HG02943 (cell line): ENCODE measurements at regions not wholly inside any gene's neighbourhood (a gene's known extent, or its start where the extent isn't known, plus 50 kb on each side); places are given as distances from the start of the nearest gene placed in this dataset.
"Not testable (repeated sequence)": the region's sequence is repeated elsewhere in the genome, so short reads cannot be mapped to it uniquely, and the experiment has no call there.

ENCODE experiments used
- ATAC-seq: cut with Tn5 transposase; IDR thresholded peaks from one replicate; pipeline ENCODE4 v1.9.1; 2021; ENCODE audit warnings: mild to moderate bottlenecking, low read depth, moderate library complexity; ENCODE audit not compliant: unreplicated experiment

DNA sequence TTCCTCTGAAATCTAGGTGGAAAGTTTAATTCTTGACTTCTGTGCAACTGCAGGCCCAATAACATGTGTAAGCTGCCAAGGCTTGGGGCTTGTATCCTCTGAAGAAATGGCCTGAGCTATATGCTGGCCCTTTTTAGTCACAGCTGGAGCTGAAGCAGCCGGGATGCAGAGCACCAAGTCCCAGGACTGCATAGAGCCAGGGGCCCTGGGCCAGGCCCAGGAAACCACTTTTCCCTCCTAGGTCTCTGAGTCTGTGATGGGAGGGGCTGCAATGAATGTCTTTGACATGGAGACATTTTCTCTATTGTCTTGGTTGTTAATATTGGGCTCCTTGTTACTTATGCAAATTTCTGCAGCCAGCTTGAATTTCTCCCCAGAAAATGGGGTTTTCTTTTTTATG is 588.5 kb downstream of the CENPC start:
- ATAC-seq = no peak

DNA sequence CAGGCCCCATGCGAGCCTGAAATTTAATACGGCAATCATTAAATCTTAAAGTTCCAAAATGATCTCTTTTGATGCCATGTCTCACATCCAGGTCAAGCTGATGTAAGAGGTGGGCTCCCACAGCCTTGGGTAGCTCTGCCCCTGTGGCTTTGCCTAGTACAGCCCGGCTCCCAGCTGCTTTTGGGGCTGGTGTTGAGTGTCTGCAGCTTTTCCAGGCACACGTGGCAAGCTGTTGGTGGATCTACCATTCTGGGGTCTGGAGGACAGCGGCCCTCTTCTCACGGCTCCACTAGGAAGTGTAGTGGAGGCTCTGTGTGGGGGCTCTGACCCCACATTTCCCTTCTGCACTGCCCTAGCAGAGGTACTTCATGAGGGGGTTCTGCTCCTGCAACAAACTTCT is 588.9 kb downstream of the CENPC start:
- ATAC-seq = no peak

DNA sequence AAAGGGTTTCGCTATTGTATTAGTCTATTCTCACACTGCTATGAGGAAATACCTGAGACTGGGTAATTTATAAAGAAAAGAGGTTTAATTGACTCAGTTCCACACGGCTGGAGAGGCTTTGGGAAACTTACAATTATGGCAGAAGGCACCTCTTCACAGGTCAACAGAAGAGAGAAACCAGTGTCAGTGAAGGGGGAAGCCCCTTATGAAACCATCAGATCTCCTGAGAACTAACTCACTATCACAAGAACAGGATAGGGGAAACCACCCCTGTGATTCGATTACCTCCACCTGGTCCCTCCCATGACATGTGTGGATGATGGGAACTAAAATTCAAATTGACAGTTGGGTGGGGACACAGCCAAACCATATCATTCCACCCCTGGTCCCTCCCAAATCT is 589.5 kb downstream of the CENPC start:
- ATAC-seq = no peak

- ATAC-seq = no peak
These were observed 595.9 kb downstream of the CENPC start for GRCh38 chr4:66949419-66949818.

GRCh38 chr4:66946761-66947160 is 598.5 kb downstream of the CENPC start:
- ATAC-seq = no peak

DNA sequence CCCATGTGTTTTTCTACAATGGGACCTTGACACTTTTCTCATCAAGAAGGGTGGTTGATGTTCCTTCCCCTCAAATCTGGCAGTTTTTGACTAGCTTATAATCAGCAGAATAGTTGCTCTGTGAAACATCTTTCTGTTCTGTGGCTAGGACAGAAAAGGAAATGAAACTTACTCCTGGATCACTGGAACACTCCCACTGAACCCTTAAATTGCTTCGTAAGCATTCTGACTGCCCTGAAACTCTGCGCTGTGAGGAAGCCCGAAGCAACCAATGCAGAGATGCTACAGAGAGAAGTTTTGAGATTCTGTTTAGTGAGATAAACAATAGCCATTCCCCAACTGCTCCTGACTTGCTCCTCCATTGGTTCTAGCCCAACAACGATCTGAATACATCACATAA is 602.2 kb downstream of the CENPC start:
- no peak for ATAC-seq

GRCh38 chr4:66931981-66932380 is 613.3 kb downstream of the CENPC start:
- ATAC-seq = not testable (repeated sequence)

- ATAC-seq = no peak
These were observed 615.1 kb downstream of the CENPC start for GRCh38 chr4:66930206-66930605.

- ATAC-seq = no peak
These were observed 615.6 kb downstream of the CENPC start for GRCh38 chr4:66929748-66930147.

DNA sequence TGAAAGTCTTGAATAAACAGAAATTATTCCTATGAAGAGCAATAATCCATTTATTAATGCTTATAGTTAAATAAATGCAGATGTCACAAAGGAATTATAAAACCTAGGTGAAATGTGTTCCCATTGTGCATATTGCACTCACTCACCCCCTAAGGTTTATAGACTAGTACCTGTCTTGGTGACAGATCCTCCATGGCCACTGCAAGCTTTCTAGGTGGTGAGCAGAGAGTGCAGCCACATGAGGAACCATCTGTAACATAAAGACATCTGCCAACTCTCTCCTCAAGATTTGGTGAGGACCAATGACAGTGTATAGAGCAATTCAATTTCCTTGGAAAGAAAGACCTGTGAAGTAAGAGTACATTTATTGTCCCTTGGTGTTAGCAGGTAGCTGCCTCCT is 616.4 kb downstream of the CENPC start:
- not testable (repeated sequence) for ATAC-seq

- no peak for ATAC-seq
These were observed 617.4 kb downstream of the CENPC start for GRCh38 chr4:66927937-66928336.

DNA sequence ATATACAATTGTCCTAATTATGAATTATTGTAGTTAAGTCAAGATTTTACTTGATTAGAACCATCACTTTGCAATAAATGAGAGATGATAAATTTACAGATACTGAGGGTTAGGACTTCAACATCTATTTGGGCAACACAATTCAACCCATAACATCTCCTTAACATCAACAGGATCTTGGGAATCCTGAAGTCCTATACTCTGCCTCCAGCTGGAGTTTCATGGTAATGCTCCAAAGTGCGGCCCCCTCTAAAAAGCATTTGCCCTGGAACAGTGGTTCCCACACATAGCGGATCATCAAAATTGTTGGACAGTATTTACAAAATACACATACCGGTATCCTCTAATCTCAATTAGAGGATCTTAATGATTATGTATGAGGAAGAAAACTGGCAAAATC is 618.6 kb downstream of the CENPC start:
- ATAC-seq = no peak

- ATAC-seq = no peak
These were observed 622.0 kb downstream of the CENPC start for GRCh38 chr4:66923081-66923865.

- no peak for ATAC-seq
These were observed 623.9 kb downstream of the CENPC start for GRCh38 chr4:66921433-66921832.

- no peak for ATAC-seq
These were observed 624.8 kb downstream of the CENPC start for GRCh38 chr4:66920514-66920913.

DNA sequence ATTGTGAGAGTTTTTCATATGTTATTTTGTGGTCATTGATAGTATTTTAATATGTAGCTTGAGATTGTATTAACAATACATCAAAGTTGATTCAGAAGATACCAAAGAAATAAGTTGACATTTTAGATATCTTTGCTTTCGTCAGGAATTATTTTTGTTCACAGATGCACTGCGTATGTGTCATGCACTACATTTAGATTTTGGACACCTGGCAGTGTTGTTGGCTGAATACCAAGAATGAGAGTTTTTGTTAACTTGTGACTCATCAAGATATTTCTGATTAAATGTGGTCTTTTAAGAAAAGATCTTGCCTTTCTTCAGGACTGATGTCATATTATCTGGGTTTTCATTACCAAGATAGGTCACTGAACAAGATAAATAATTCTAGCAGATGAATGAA is 633.4 kb downstream of the CENPC start:
- ATAC-seq = no peak

- no peak for ATAC-seq
These were observed 639.0 kb downstream of the CENPC start for GRCh38 chr4:66906314-66906713.

DNA sequence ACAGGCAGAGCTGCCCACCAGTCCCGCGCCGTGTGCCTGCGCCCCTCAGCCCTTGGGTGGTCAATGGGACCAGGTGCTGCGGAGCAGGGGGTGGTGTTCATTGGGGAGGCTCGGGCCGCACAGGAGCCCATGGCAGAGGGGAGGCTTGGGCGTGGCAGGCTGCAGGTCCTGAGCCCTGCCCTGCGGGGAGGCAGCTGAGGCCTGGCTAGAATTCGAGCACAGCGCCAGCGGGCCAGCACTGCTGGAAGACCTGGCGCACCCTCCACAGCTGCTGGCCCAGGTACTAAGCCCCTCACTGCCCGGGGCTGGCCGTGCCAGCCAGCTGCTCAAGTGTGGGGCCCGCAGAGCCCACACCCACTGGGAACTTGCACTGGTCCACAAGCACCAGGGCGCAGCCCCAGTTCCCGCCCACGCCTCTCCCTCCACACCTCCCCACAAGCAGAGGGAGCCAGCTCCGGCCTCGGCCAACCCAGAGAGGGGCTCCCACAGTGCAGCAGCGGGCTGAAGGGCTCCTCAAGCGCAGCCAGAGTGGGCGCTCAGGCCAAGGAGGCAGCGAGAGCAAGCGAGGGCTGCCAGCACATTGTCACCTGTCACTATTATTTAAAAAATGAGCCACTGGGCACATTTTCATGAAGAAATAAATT is 645.8 kb downstream of the CENPC start:
- no peak for ATAC-seq

DNA sequence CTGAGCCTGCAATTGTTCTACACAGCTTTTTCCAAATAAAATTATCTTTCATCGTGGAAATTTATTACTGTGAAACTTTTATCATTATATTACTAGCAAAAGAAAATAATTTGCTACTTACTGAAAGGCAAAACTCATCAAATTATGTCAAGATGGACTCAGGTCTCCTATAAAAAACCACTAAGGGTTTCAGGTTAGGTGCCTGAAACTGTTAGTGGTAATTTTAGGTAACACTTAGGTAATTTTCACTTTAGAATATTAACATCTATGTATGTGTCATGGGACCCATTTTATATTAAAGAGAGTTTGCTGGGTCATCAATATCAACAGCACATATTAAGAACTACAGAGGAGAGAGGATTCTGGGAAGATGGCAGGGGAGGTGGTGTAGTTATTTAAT is 651.5 kb downstream of the CENPC start:
- no peak for ATAC-seq

- no peak for ATAC-seq
These were observed 658.2 kb downstream of the CENPC start for GRCh38 chr4:66887061-66887460.

GRCh38 chr4:66885501-66886165 is 659.7 kb downstream of the CENPC start:
- no peak for ATAC-seq

GRCh38 chr4:66876946-66877345 is 668.4 kb downstream of the CENPC start:
- no peak for ATAC-seq
